EL (cell line): ENCODE measurements at regions not wholly inside any gene's neighbourhood (a gene's known extent, or its start where the extent isn't known, plus 50 kb on each side); places are given as distances from the start of the nearest gene placed in this dataset.

Experiments
- DNase-seq: peaks from one replicate; pipeline ENCODE4 v3.0.0-alpha.2; 2016

- DNase-seq = no peak
Measured at GRCh38 chr6:164130151-164130550, 715.6 kb downstream of the QKI start.

GRCh38 chr6:164129218-164129617 is 714.7 kb downstream of the QKI start:
- DNase-seq = no peak

- DNase-seq = no peak
Measured at GRCh38 chr6:164128101-164128500, 713.6 kb downstream of the QKI start.

GRCh38 chr6:164124986-164125385 is 710.5 kb downstream of the QKI start:
- DNase-seq = peak; percentile 9

GRCh38 chr6:164124473-164124872 is 710.0 kb downstream of the QKI start:
- no peak for DNase-seq

- DNase-seq = no peak
Measured at GRCh38 chr6:164122109-164122508, 707.6 kb downstream of the QKI start.

GRCh38 chr6:164121527-164121926 is 707.0 kb downstream of the QKI start:
- no peak for DNase-seq

- DNase-seq = no peak
Measured at GRCh38 chr6:164114651-164115050, 700.1 kb downstream of the QKI start.

- DNase-seq = no peak
Measured at GRCh38 chr6:164114051-164114450, 699.5 kb downstream of the QKI start.

GRCh38 chr6:164113637-164114036 is 699.1 kb downstream of the QKI start:
- no peak for DNase-seq

- peak; percentile 37 for DNase-seq
Measured at GRCh38 chr6:164109770-164110140, 695.2 kb downstream of the QKI start.

- DNase-seq = peak; percentile 84
Measured at GRCh38 chr6:164108869-164109769, 694.6 kb downstream of the QKI start.

- no peak for DNase-seq
Measured at GRCh38 chr6:164108092-164108491, 693.6 kb downstream of the QKI start.

GRCh38 chr6:164107297-164107995 is 692.9 kb downstream of the QKI start:
- DNase-seq = peak; percentile 65

GRCh38 chr6:164106345-164106769 is 691.8 kb downstream of the QKI start:
- DNase-seq = peak; percentile 59

- no peak for DNase-seq
Measured at GRCh38 chr6:164105705-164106104, 691.2 kb downstream of the QKI start.

- DNase-seq = no peak
Measured at GRCh38 chr6:164104432-164104831, 689.9 kb downstream of the QKI start.

- DNase-seq = no peak
Measured at GRCh38 chr6:164102693-164103092, 688.2 kb downstream of the QKI start.

GRCh38 chr6:164101859-164102258 is 687.3 kb downstream of the QKI start:
- no peak for DNase-seq

- DNase-seq = no peak
Measured at GRCh38 chr6:164099269-164099865, 684.8 kb downstream of the QKI start.

- no peak for DNase-seq
Measured at GRCh38 chr6:164098857-164099267, 684.3 kb downstream of the QKI start.

- peak; percentile 83 for DNase-seq
Measured at GRCh38 chr6:164097551-164098398, 683.3 kb downstream of the QKI start.

GRCh38 chr6:164097056-164097455 is 682.5 kb downstream of the QKI start:
- no peak for DNase-seq
